Mesothelial cell of epicardium (in vitro differentiated cells): ENCODE measurements at regions not wholly inside any gene's neighbourhood (a gene's known extent, or its start where the extent isn't known, plus 50 kb on each side); places are given as distances from the start of the nearest gene placed in this dataset.

Experiments
- DNase-seq, 2 experiments: peaks; one replicate each; pipeline ENCODE4 v3.0.0; 2021; ENCODE audit warnings: low spot score in 2 of 2; ENCODE audit not compliant: unreplicated experiment in 2 of 2
- H3K27ac Mint-ChIP-seq: 2 replicates; pipeline ENCODE4 v1.8.0; 2021; ENCODE audit warnings: mixed read lengths
- H3K27me3 Mint-ChIP-seq: 2 replicates; pipeline ENCODE4 v1.8.0; 2021; ENCODE audit warnings: low read depth, mixed read lengths
- H3K36me3 Mint-ChIP-seq: 2 replicates; pipeline ENCODE4 v1.8.0; 2021; ENCODE audit warnings: mixed read lengths
- H3K4me1 Mint-ChIP-seq: 2 replicates; pipeline ENCODE4 v1.8.0; 2021; ENCODE audit warnings: mixed read lengths
- H3K4me3 Mint-ChIP-seq: 2 replicates; pipeline ENCODE4 v1.8.0; 2021; ENCODE audit warnings: mild to moderate bottlenecking, moderate library complexity, mixed read lengths
- H3K9me3 Mint-ChIP-seq: 2 replicates; pipeline ENCODE4 v1.8.0; 2021; ENCODE audit warnings: mixed read lengths
- TF ChIP-seq, protein P1 (sequence below): fragments of 200-600 bp; sonication (generic); IDR thresholded peaks from one replicate; pipeline ENCODE4 v1.5.0; 2021; ENCODE audit warnings: antibody characterized with exemption; ENCODE audit not compliant: unreplicated experiment

DNA sequence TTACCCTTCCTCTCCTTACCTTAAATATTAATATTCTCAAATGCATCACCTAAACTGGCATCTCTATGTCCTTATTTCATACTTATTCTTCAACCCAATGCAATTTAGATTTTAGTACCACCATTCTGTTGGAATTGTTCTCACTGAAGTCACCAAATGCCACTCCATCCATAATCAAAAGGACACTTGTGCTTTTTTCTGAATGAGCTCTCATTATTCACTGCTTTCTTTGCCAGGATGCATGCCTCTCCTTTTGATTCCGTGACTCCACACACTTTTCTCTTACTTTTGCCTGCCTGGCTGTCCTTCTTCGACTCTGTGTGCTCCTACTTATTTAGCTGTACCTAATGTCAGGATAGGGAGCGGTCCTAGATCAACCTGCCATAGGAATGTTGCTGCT lies 633.1 kb upstream of the BOD1L1 start:
- H3K27me3 Mint-ChIP-seq = no peaks in the 10 kb centered on the region
- H3K4me1 Mint-ChIP-seq = no peaks in the 10 kb centered on the region
- TF ChIP-seq, protein P1, sequence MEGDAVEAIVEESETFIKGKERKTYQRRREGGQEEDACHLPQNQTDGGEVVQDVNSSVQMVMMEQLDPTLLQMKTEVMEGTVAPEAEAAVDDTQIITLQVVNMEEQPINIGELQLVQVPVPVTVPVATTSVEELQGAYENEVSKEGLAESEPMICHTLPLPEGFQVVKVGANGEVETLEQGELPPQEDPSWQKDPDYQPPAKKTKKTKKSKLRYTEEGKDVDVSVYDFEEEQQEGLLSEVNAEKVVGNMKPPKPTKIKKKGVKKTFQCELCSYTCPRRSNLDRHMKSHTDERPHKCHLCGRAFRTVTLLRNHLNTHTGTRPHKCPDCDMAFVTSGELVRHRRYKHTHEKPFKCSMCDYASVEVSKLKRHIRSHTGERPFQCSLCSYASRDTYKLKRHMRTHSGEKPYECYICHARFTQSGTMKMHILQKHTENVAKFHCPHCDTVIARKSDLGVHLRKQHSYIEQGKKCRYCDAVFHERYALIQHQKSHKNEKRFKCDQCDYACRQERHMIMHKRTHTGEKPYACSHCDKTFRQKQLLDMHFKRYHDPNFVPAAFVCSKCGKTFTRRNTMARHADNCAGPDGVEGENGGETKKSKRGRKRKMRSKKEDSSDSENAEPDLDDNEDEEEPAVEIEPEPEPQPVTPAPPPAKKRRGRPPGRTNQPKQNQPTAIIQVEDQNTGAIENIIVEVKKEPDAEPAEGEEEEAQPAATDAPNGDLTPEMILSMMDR = no peak
- H3K4me3 Mint-ChIP-seq = no peak overlapping the region
- H3K36me3 Mint-ChIP-seq = no peaks in the 10 kb centered on the region
- H3K27ac Mint-ChIP-seq = no peak overlapping the region
- DNase-seq = no peak
- H3K9me3 Mint-ChIP-seq = no peaks in the 10 kb centered on the region

- Mint-ChIP-seq H3K4me1 (no peaks in the 10 kb centered on the region), H3K36me3 (no peaks in the 10 kb centered on the region), H3K9me3 (no peaks in the 10 kb centered on the region), H3K4me3 (no peak overlapping the region), H3K27me3 (no peaks in the 10 kb centered on the region), H3K27ac (no peak overlapping the region)
- DNase-seq = no peak
- TF ChIP-seq, protein P1 = no peak
Observed at GRCh38 chr4:14262221-14262620, 634.7 kb upstream of the BOD1L1 start.

DNA sequence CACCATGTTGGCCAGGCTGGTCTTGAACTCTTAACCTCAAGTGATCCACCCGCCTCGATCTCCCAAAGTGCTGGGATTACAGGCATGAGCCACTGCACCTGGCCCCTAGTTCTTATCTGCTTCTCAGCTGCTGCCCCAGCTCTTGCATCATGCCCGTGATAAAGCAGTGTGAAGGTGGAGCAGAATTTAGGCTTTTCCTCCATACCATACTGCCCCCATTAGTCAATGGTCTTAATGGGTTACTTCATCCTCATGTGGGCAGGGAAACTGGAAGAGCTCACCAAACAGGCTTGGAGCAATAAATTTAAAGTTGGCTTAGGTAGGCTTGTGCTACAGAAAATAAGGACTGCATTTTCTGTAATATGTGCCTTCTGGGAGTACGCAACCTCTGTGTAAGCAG lies 636.9 kb upstream of the BOD1L1 start:
- TF ChIP-seq, protein P1 = no peak
- Mint-ChIP-seq H3K4me3 (no peak overlapping the region), H3K9me3 (no peaks in the 10 kb centered on the region), H3K27ac (no peak overlapping the region), H3K36me3 (no peaks in the 10 kb centered on the region), H3K27me3 (no peaks in the 10 kb centered on the region), H3K4me1 (no peaks in the 10 kb centered on the region)
- DNase-seq = no peak

DNA sequence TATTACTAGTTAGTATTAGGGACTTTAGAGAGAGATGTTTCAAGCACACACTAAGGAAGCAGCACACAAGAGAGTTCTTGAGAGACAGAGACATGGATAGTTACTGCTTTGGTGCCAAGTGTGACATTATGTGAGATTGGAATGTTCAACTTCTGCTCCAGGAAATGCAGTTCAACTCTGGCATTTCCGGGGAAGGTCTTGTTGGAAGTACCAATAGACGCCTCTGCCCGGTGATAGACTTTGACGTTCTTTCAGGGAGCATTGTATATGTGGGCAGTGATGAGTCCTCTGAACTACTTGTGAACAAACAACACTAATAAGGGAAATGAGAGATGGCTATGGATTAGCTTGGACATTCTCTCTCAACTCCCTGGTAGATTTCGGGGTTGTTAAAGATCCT lies 638.1 kb upstream of the BOD1L1 start:
- DNase-seq = no peak
- Mint-ChIP-seq H3K36me3 (no peaks in the 10 kb centered on the region), H3K27me3 (no peaks in the 10 kb centered on the region), H3K4me3 (no peak overlapping the region), H3K4me1 (no peaks in the 10 kb centered on the region), H3K9me3 (no peaks in the 10 kb centered on the region), H3K27ac (no peak overlapping the region)
- TF ChIP-seq, protein P1 = no peak

DNA sequence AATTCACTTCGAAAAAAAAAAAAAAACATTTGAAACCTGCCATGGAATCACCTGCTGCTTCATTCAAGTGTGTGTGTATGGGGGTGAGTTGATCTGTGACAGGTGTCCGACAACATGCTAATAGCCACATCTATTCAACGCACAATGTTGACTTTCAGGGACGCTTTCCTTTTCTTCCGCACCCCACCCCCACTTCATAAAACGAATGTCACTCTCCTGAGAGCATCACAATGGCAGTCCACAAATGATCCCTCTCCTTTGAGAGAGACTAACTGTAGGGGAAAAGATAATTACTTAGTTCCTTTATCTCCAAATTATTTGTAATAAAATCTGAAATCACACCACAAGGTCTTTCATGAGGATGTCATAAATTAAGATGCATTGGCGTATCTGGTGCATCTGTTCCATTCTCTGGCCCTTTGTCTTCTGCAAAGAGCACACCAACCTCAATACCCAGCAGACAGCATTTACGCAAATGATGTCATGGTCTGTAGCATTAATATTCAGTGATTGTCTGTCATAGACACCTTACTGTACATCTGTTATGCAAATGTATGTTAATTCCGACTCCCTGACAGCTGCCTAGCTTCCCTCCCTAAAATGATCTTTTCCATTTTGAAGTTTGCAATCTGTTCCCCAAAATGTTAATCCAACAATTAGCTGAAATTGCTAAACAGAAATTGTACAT lies 640.0 kb upstream of the BOD1L1 start:
- H3K36me3 Mint-ChIP-seq = no peaks in the 10 kb centered on the region
- TF ChIP-seq, protein P1 = no peak

DNA sequence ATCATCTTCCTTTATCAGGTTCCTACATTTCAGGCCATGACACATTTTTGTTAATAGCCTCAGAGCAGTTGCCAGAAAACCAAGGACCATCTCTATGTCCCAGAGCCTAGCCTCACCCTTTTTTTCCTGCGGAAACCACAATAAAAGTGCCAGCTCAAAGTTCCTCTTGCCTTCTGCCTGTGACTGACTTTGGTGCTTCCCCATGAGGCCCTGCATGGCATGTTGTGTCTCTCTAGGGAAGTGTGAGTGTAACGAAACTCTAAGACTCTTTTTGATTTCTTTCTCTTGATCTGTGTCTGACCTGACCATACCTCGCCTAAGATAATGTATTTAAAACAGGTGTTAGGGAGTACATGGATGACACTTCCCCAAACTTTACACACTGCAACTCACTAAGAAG lies 642.3 kb upstream of the BOD1L1 start:
- no peak overlapping the region for H3K27ac Mint-ChIP-seq
- H3K4me1 Mint-ChIP-seq = no peaks in the 10 kb centered on the region
- no peaks in the 10 kb centered on the region for H3K9me3 Mint-ChIP-seq
- no peaks in the 10 kb centered on the region for H3K27me3 Mint-ChIP-seq
- no peak for DNase-seq
- no peaks in the 10 kb centered on the region for H3K36me3 Mint-ChIP-seq
- H3K4me3 Mint-ChIP-seq = no peak overlapping the region
- TF ChIP-seq, protein P1 = no peak

More for the DNA sequence above, 640.0 kb upstream of the BOD1L1 start:
- H3K9me3 Mint-ChIP-seq = no peaks in the 10 kb centered on the region
- H3K4me3 Mint-ChIP-seq = no peak overlapping the region
- no peaks in the 10 kb centered on the region for H3K4me1 Mint-ChIP-seq
- DNase-seq = no peak
- no peaks in the 10 kb centered on the region for H3K27me3 Mint-ChIP-seq
- no peak overlapping the region for H3K27ac Mint-ChIP-seq
